ENCODE measurements at regions not wholly inside any gene's neighbourhood (a gene's known extent, or its start where the extent isn't known, plus 50 kb on each side); places are given as distances from the start of the nearest gene placed in this dataset.

DNA sequence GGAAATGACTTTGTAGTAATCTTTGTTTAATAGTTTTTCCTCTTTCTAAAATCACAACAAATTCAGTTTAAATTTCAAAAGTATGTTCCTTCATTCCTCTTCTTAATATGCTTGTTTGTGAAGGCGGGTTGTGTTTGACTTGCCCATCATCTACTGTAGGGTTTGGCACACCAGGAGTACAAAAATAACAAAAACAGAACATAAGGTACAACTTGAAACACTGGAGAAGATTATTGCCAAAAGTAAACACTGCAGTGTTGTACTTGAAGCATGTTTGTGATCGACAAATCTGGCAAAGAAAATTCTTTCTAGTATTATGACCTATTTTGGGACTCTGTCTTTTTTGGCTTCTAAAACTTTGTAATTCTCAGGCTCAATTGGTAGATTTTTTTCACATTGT lies 518.6 kb downstream of the SLITRK5 start:
- TF ChIP-seq POLR2A (IDR thresholded peaks at IDR 0.05) (no peak), EP300 (IDR thresholded peaks at IDR 0.05) (no peak), POLR2AphosphoS5 (IDR thresholded peaks at IDR 0.05) (no peak), CTCF (IDR thresholded peaks at IDR 0.05) (no peak)
- 56 to 75% methylated on average over 2 of the region's 2 CpGs for WGBS, 2 donors
- DNase-seq = no peak
- Histone ChIP-seq H3K27ac (no peak overlapping the region), H3K9me3 (no peaks in the 10 kb centered on the region), H3K4me1 (no peaks in the 10 kb centered on the region), H3K36me3 (no peaks in the 10 kb centered on the region), H3K4me3 (no peak overlapping the region), H3K27me3 (no peaks in the 10 kb centered on the region)
- intact Hi-C loops (cut with DNase I) = no loop called here

DNA sequence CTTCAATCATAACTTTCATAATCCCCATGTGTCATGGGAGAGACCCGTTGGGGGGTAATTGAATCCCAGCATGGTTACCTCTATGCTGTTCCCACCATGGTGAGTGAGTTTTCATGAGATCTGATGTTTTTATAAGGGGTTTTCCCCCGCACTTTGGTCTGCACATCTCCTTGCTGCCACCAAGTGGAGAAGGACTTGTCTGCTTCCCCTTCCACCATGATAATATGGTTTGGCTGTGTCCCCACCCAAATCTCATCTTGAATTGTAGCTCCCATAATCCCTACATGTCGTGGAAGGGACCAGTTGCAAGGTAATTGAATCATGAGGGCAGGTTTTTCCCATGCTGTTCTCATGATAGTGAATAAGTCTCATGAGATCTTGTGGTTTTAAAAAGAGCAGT lies 524.9 kb downstream of the SLITRK5 start:
- WGBS, 2 donors = 64 to 82% methylated on average over 3 of the region's 3 CpGs
- no peak for DNase-seq
- H3K27ac ChIP-seq = no peak overlapping the region
- no peaks in the 10 kb centered on the region for H3K4me1 ChIP-seq
- H3K9me3 ChIP-seq = no peaks in the 10 kb centered on the region
- H3K4me3 ChIP-seq = no peak overlapping the region
- intact Hi-C loops (cut with DNase I) = no loop called here
- no peaks in the 10 kb centered on the region for H3K27me3 ChIP-seq
- H3K36me3 ChIP-seq = no peaks in the 10 kb centered on the region
- TF ChIP-seq POLR2A (IDR thresholded peaks at IDR 0.05) (no peak), CTCF (IDR thresholded peaks at IDR 0.05) (no peak), POLR2AphosphoS5 (IDR thresholded peaks at IDR 0.05) (no peak), EP300 (IDR thresholded peaks at IDR 0.05) (no peak)

GRCh38 chr13:88217372-88217771 lies 546.2 kb downstream of the SLITRK5 start:
- Histone ChIP-seq H3K4me1 (no peaks in the 10 kb centered on the region), H3K4me3 (no peak overlapping the region), H3K36me3 (no peaks in the 10 kb centered on the region), H3K9me3 (no peaks in the 10 kb centered on the region), H3K27ac (no peak overlapping the region), H3K27me3 (no peaks in the 10 kb centered on the region)
- WGBS, 2 donors = 75% methylated on average over 6 of the region's 6 CpGs
- no peak for TF ChIP-seq EP300 (IDR thresholded peaks at IDR 0.05)
- no peak for TF ChIP-seq POLR2AphosphoS5 (IDR thresholded peaks at IDR 0.05)
- no peak for TF ChIP-seq POLR2A (IDR thresholded peaks at IDR 0.05)
- TF ChIP-seq CTCF (IDR thresholded peaks at IDR 0.05) = no peak
- intact Hi-C loops (cut with DNase I) = no loop called here
- no peak for DNase-seq

DNA sequence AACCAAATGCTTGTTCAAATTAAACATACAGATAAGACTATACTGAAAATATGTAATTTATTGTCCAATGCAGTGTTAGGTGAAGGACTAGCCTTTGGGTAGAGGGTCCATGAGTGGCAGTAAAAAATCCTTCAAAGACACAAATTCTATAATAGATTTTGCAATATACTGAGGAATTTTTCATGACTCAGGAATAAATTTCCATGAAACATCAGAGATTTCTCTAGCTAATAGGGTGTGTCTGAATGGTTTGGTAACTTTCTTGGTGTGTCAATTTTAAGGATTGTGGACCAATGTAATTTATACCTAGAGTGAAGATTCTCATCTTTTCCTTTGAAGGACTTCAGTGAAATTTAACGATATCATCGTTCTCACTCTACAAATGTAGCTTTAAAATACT lies 546.7 kb downstream of the SLITRK5 start:
- H3K4me3 ChIP-seq = no peak overlapping the region
- intact Hi-C loops (cut with DNase I) = no loop called here
- H3K27ac ChIP-seq = no peak overlapping the region
- TF ChIP-seq EP300 (IDR thresholded peaks at IDR 0.05) (no peak), POLR2AphosphoS5 (IDR thresholded peaks at IDR 0.05) (no peak), CTCF (IDR thresholded peaks at IDR 0.05) (no peak), POLR2A (IDR thresholded peaks at IDR 0.05) (no peak)
- H3K36me3 ChIP-seq = no peaks in the 10 kb centered on the region
- WGBS, 2 donors = 90 to 92% methylated on average over 2 of the region's 2 CpGs
- no peaks in the 10 kb centered on the region for H3K27me3 ChIP-seq
- no peak for DNase-seq
- no peaks in the 10 kb centered on the region for H3K9me3 ChIP-seq
- no peaks in the 10 kb centered on the region for H3K4me1 ChIP-seq

DNA sequence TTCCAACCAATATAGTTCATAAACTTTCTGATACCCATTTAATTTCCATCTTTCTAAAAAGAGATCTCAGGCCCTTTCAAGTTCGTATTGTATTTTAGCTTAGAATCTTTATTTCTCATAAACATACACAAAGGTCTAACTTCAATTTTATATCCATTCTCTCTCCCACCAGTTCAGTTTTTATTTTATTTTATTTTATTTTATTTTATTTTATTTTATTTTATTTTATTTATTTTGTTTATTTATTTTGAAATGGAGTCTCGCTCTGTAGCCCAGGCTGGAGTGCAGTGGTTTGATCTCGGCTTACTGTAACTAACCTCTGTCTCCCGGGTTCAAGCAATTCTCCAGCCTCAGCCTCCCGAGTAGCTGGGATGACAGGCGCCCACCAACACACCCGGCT lies 552.8 kb downstream of the SLITRK5 start:
- Histone ChIP-seq H3K9me3 (no peaks in the 10 kb centered on the region), H3K4me1 (no peaks in the 10 kb centered on the region), H3K27me3 (no peaks in the 10 kb centered on the region), H3K4me3 (no peak overlapping the region), H3K27ac (no peak overlapping the region), H3K36me3 (no peaks in the 10 kb centered on the region)
- intact Hi-C loops (cut with DNase I) = no loop called here
- WGBS, 2 donors = 95 to 96% methylated on average over 7 of the region's 7 CpGs
- TF ChIP-seq EP300 (IDR thresholded peaks at IDR 0.05) (no peak), CTCF (IDR thresholded peaks at IDR 0.05) (no peak), POLR2A (IDR thresholded peaks at IDR 0.05) (no peak), POLR2AphosphoS5 (IDR thresholded peaks at IDR 0.05) (no peak)
- no peak for DNase-seq

Measured in sigmoid colon (tissue), 6 donors.